Activated naive CD4-positive, alpha-beta T cell treated with anti-CD3 and anti-CD28 coated beads for 36 hours (primary cell): ENCODE measurements at regions not wholly inside any gene's neighbourhood (a gene's known extent, or its start where the extent isn't known, plus 50 kb on each side); places are given as distances from the start of the nearest gene placed in this dataset.
"Not testable (repeated sequence)": the region's sequence is repeated elsewhere in the genome, so short reads cannot be mapped to it uniquely, and the experiment has no call there.

Experiments used
- CTCF ChIA-PET: fragments of 350-600 bp; sonication (Branson Sonifier 250); formaldehyde crosslinking; loops from one replicate; lab custom pipeline; 2021; ENCODE audit warnings: antibody characterized with exemption; lab: Charles Lee
- DNase-seq: peaks from one replicate; pipeline ENCODE4 v3.0.0-alpha.2; 2020
- H3K27ac Mint-ChIP-seq: one replicate; pipeline ENCODE4 v1.8.0; 2021; ENCODE audit warnings: mild to moderate bottlenecking, mixed read lengths
- H3K27me3 Mint-ChIP-seq: one replicate; pipeline ENCODE4 v1.8.0; 2021; ENCODE audit warnings: low read depth, mixed read lengths
- H3K36me3 Mint-ChIP-seq: one replicate; pipeline ENCODE4 v1.8.0; 2021; ENCODE audit warnings: low read depth, mixed read lengths
- H3K4me1 Mint-ChIP-seq: one replicate; pipeline ENCODE4 v1.8.0; 2021; ENCODE audit warnings: low read depth, mixed read lengths
- H3K4me3 Mint-ChIP-seq: one replicate; pipeline ENCODE4 v1.8.0; 2021; ENCODE audit warnings: mild to moderate bottlenecking, moderate library complexity, mixed read lengths
- H3K9me3 Mint-ChIP-seq: one replicate; pipeline ENCODE4 v1.8.0; 2021; ENCODE audit warnings: mixed read lengths
- intact Hi-C: fragments of 100-400 bp; cut with micrococcal nuclease; formaldehyde crosslinking; loops from one replicate; pipeline ENCODE4 v1.15.1; 2023

DNA sequence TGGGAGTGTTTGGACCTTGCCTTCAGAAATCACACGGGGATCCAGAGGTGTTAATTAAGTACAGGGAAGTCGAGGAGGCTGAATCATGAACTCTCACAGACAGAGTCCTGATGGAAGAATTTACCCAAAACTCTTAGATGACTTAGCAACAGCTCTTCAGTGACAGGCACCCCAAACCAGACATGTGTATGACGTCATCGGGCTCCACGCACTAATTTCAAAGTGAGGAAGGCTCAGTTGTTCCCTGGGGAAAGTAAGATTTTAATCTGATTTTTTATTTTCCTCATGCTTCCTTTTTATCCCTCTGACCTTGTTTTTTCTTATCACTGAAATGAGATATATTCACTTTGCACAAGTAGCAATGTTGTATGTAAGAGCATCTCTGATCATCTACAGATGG lies 1363.5 kb downstream of the AACS start:
- Mint-ChIP-seq H3K27me3 (no peaks in the 10 kb centered on the region), H3K4me3 (no peak overlapping the region), H3K4me1 (no peaks in the 10 kb centered on the region), H3K36me3 (no peaks in the 10 kb centered on the region), H3K27ac (no peak overlapping the region), H3K9me3 (peaks cover 12% of the 10 kb centered on the region)
- intact Hi-C loops = no loop called here
- CTCF ChIA-PET = no interaction called here
- DNase-seq = no peak

DNA sequence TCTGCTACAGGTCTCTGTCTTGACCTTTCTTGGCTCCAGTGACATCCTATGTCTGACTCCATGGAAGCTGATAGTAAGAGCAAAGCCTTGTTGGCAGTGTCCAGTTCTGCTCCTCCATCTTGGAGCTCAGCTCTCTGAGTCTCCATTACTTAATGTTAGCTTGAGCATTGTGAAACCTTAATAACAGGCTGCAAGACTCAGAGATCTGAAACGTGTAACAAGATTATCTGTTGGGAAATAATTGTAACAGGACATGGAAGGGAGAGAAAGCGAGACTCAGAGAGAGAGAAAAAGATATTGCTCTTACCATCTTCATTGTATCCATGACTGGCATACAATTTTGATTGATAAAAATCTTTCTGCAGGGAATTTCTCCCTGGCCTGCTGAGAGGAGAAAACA lies 1365.7 kb downstream of the AACS start:
- H3K4me3 Mint-ChIP-seq = no peak overlapping the region
- CTCF ChIA-PET = no interaction called here
- no peaks in the 10 kb centered on the region for H3K4me1 Mint-ChIP-seq
- H3K27ac Mint-ChIP-seq = no peak overlapping the region
- peaks cover 14% of the 10 kb centered on the region for H3K9me3 Mint-ChIP-seq
- no peaks in the 10 kb centered on the region for H3K36me3 Mint-ChIP-seq
- H3K27me3 Mint-ChIP-seq = no peaks in the 10 kb centered on the region
- intact Hi-C loops = no loop called here
- DNase-seq = no peak

DNA sequence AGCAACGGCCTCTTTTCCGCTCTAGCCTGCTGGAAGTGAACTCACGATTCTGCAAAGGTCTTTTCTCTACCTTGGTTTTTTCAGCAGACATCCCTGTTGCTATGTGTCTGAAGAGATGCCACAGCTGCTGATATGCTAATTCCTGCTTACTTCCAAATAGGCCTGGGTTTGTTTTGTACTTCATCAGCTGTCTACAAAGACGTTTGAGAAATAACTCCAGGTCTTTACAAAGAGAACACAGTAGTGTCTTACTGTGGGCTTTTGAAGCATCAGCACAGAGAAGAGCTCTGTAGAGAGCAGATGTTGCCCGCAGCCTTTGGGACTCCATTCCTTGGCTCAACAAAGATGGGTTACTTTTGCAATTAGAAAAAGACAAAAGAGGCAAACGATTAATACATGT lies 1366.5 kb downstream of the AACS start:
- Mint-ChIP-seq H3K9me3 (peaks cover 14% of the 10 kb centered on the region), H3K4me3 (no peak overlapping the region), H3K27me3 (no peaks in the 10 kb centered on the region), H3K4me1 (no peaks in the 10 kb centered on the region), H3K27ac (no peak overlapping the region), H3K36me3 (no peaks in the 10 kb centered on the region)
- CTCF ChIA-PET = no interaction called here
- intact Hi-C loops = no loop called here
- DNase-seq = no peak

GRCh38 chr12:126432780-126433179 lies 1367.5 kb downstream of the AACS start:
- Mint-ChIP-seq H3K36me3 (no peaks in the 10 kb centered on the region), H3K27me3 (no peaks in the 10 kb centered on the region), H3K4me1 (no peaks in the 10 kb centered on the region), H3K27ac (no peak overlapping the region), H3K4me3 (no peak overlapping the region), H3K9me3 (peaks cover 14% of the 10 kb centered on the region)
- intact Hi-C loops = no loop called here
- CTCF ChIA-PET = no interaction called here
- DNase-seq = no peak

DNA sequence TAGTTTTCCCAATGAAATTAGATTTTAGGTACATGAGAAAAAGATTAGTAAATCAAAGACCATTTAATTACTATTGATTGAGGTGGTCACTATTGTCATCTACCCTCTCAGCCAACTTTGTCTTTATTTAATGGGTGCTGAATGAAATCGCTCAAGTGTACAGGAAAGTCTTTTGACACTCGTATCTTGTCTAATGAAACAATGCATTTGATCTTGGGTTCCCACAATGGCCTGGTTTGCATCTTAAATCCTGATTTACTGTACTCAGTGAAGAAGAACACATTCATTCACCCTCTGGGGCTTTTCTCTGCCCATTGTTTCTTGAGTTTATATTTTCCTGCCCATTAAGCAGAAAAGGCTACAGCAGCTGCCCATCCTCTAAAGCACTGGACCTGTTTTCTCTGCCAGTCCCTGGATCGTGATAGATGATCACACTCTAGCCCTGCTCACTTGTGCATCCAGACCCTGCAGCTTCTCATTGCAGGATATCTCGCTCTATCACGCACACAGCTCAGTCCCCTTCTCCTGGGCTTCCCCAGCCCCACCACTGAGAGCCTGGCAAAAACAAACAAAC lies 1369.3 kb downstream of the AACS start:
- CTCF ChIA-PET = interaction anchor here (0.6 kb wide), 1 partner anchor 581 kb away, joined by 4 read pairs; no protein-coding TSS in a partner anchor
- no peak for DNase-seq
- no peaks in the 10 kb centered on the region for H3K27me3 Mint-ChIP-seq

DNA sequence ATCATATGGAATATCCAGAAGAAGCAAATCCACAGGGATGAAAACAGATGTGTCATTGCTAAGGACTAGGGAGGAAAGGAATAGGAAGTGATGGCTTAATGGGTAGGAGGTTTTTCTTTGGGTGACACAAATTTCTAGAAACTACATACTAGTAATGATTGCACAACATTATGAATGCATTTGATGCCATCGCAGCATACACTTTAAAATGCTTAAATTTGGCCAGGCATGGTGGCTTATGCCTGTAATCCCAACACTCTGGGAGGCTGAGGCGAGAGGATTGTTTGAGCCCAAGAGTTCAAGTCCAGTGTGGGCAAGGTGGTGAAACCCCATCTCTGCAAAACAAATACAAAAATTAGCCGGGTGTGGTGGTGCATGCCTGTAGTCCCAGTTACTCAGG lies 1370.8 kb downstream of the AACS start:
- Mint-ChIP-seq H3K9me3 (peaks cover 4% of the 10 kb centered on the region), H3K27ac (no peak overlapping the region), H3K27me3 (no peaks in the 10 kb centered on the region), H3K36me3 (no peaks in the 10 kb centered on the region), H3K4me3 (no peak overlapping the region), H3K4me1 (no peaks in the 10 kb centered on the region)
- no peak for DNase-seq
- CTCF ChIA-PET = no interaction called here
- intact Hi-C loops = no loop called here

More for the DNA sequence above, 1369.3 kb downstream of the AACS start:
- intact Hi-C loops = no loop called here
- H3K4me3 Mint-ChIP-seq = no peak overlapping the region
- H3K36me3 Mint-ChIP-seq = no peaks in the 10 kb centered on the region
- H3K9me3 Mint-ChIP-seq = peaks cover 11% of the 10 kb centered on the region
- H3K27ac Mint-ChIP-seq = no peak overlapping the region
- H3K4me1 Mint-ChIP-seq = no peaks in the 10 kb centered on the region

DNA sequence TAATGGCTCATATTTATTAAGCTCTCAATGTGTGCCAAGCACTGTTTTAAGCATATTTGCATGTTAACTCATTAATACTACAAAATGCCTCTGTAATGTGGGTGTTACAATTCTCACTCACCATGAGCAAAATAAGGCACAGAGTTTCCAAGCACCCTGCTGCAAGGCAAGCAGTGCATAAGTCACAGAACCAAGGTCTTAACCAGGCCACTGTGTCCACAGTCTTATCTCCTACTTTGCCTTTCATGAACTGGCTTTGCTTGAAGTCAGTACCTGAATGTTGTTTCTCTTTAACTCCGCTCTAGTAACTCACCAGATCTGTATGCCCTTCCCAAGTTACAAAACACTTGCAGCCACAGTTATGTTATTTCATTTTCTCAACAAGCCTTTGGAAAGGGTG lies 1372.7 kb downstream of the AACS start:
- no peaks in the 10 kb centered on the region for H3K27me3 Mint-ChIP-seq
- CTCF ChIA-PET = interaction anchor here (0.6 kb wide), 1 partner anchor 12 kb away, joined by 3 read pairs; no protein-coding TSS in a partner anchor
- no peaks in the 10 kb centered on the region for H3K4me1 Mint-ChIP-seq
- no peak for DNase-seq
- intact Hi-C loops = no loop called here
- no peak overlapping the region for H3K4me3 Mint-ChIP-seq
- H3K9me3 Mint-ChIP-seq = peaks cover 4% of the 10 kb centered on the region
- H3K27ac Mint-ChIP-seq = no peak overlapping the region
- H3K36me3 Mint-ChIP-seq = no peaks in the 10 kb centered on the region

DNA sequence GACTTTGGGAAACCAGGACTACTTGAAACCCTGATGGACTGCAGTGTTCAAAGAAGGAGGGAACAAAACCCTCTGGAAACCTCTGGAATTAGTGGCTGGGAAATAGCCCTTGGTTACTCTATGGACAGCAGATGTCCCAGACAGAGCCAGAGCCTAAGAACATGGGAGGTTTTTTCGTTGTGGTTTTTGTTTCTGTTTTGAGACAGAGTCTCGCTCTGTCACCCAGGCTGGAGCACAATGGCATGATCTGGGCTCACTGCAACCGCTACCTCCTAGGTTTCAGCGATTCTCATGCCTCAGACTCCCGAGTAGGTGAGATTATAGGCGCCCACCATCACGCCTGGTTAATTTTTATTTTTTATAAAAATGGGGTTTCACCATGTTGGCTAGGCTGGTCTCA lies 1378.7 kb downstream of the AACS start:
- Mint-ChIP-seq H3K27me3 (no peaks in the 10 kb centered on the region), H3K9me3 (no peaks in the 10 kb centered on the region), H3K27ac (no peak overlapping the region), H3K4me1 (no peaks in the 10 kb centered on the region), H3K4me3 (no peak overlapping the region), H3K36me3 (no peaks in the 10 kb centered on the region)
- intact Hi-C loops = no loop called here
- CTCF ChIA-PET = no interaction called here
- no peak for DNase-seq

DNA sequence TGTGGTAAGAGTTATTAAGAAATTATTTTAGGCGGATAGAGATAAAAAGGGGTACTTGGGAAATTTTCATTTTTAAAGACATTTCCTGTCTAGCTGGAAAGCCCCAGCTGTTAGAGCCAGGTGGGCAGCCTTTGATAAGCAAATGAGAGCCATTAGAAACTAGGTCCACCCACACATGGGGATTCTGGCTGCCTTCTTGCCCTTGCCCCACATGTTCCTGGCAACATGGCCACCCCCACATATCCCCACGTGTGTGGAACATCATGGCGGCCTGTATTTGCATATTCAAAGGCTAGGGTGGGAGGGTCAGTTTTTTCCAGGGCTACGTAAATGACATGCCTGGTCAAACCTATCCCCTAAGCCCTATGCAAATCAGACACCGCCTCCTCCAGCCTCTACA lies 1382.1 kb downstream of the AACS start:
- DNase-seq = no peak
- H3K9me3 Mint-ChIP-seq = no peaks in the 10 kb centered on the region
- no peaks in the 10 kb centered on the region for H3K27me3 Mint-ChIP-seq
- H3K27ac Mint-ChIP-seq = no peak overlapping the region
- H3K36me3 Mint-ChIP-seq = no peaks in the 10 kb centered on the region
- CTCF ChIA-PET = no interaction called here
- H3K4me3 Mint-ChIP-seq = no peak overlapping the region
- H3K4me1 Mint-ChIP-seq = no peaks in the 10 kb centered on the region
- intact Hi-C loops = no loop called here

DNA sequence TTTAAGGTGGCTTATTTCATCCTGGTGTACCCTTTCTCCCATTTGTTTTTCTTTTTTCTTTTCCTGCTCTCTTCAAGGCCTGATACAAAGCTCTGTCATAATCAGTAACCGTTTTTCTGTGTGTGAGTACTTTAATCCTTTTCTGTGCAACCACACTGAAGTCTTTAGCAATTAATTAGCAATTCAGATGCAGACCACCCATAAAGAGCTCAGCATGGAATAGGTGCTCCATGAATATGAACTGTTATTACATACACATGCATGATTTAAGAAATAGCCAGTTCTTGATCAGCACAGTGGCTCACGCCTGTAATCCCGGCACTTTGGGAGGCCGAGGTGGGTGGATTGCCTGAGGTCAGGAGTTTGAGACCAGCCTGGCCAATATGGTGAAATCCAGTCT lies 1386.6 kb downstream of the AACS start:
- Mint-ChIP-seq H3K4me3 (no peak overlapping the region), H3K36me3 (no peaks in the 10 kb centered on the region), H3K9me3 (no peaks in the 10 kb centered on the region), H3K27ac (no peak overlapping the region), H3K4me1 (no peaks in the 10 kb centered on the region), H3K27me3 (no peaks in the 10 kb centered on the region)
- DNase-seq = no peak
- CTCF ChIA-PET = no interaction called here
- intact Hi-C loops = no loop called here

DNA sequence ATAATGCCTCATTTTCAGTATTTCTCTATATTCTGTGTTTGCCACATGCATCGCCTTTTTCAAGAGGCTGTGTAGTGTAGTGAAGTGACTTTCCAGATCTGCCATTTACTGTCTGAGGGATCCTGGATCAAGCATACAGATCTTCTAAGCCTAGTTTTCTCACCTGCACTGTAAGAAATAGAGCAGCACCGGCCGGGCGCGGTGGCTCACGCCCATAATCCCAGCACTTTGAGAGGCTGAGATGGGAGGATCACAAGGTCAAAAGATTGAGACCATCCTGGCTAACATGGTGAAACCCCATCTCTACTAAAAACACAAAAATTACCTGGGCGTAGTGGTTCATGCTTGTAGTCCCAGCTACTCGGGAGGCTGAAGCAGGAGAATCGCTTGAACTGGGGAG lies 1387.5 kb downstream of the AACS start:
- H3K27me3 Mint-ChIP-seq, H3K36me3 Mint-ChIP-seq, H3K9me3 Mint-ChIP-seq, H3K4me3 Mint-ChIP-seq, H3K27ac Mint-ChIP-seq, CTCF ChIA-PET, H3K4me1 Mint-ChIP-seq, DNase-seq, intact Hi-C loops: not testable (repeated sequence)

GRCh38 chr12:126454581-126454980 lies 1389.3 kb downstream of the AACS start:
- Mint-ChIP-seq H3K27ac (no peak overlapping the region), H3K9me3 (no peaks in the 10 kb centered on the region), H3K36me3 (no peaks in the 10 kb centered on the region)

DNA sequence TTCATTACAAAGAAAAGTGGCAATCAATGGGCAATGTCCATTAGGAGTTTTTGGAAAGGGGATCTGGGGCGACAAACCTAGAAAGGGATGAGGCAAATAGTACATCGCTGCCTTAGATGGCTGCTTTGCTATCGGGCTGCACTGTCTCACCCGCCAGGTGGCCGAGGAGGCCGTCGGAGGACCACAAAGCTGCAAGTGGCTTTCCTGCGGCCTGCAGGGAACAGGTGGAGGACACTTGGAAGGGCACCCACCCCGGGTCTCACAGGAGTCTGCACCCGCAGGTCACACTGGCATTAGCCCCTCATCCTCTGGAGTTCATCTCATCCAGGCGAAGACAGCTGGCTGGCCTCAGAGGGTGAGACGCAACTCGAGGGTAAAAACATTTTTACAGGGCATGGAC lies 1392.5 kb downstream of the AACS start:
- no peaks in the 10 kb centered on the region for H3K27me3 Mint-ChIP-seq
- H3K4me1 Mint-ChIP-seq = no peaks in the 10 kb centered on the region
- no peak overlapping the region for H3K27ac Mint-ChIP-seq
- CTCF ChIA-PET = no interaction called here
- H3K4me3 Mint-ChIP-seq = no peak overlapping the region
- no peaks in the 10 kb centered on the region for H3K36me3 Mint-ChIP-seq
- intact Hi-C loops = no loop called here
- no peaks in the 10 kb centered on the region for H3K9me3 Mint-ChIP-seq
- no peak for DNase-seq

More at GRCh38 chr12:126454581-126454980, 1389.3 kb downstream of the AACS start:
- intact Hi-C loops = no loop called here
- CTCF ChIA-PET = no interaction called here
- no peaks in the 10 kb centered on the region for H3K27me3 Mint-ChIP-seq
- DNase-seq = no peak
- no peaks in the 10 kb centered on the region for H3K4me1 Mint-ChIP-seq
- H3K4me3 Mint-ChIP-seq = no peak overlapping the region
